ENCODE measurements at regions not wholly inside any gene's neighbourhood (a gene's known extent, or its start where the extent isn't known, plus 50 kb on each side); places are given as distances from the start of the nearest gene placed in this dataset.

DNA sequence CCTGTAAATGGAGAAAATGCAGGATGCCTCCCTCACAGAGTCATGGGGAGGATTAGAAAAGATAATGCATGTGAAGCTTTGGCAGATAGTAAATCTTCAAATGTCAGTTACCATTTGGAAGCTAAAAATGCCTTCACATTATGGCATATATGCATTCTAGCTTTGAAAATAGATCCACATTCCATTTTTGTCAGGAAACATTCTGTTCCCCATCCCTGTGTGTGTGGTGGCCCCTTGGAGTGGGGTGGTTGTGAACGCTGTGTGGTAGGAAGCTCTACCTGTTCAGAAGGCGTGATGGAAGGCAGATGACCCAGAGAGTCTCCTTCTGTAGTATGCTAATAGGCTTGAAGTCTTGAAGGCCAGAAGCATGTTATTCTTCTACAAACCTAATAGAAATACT, 242.0 kb downstream of the HAPSTR1 start:
- TF ChIP-seq, protein P1, sequence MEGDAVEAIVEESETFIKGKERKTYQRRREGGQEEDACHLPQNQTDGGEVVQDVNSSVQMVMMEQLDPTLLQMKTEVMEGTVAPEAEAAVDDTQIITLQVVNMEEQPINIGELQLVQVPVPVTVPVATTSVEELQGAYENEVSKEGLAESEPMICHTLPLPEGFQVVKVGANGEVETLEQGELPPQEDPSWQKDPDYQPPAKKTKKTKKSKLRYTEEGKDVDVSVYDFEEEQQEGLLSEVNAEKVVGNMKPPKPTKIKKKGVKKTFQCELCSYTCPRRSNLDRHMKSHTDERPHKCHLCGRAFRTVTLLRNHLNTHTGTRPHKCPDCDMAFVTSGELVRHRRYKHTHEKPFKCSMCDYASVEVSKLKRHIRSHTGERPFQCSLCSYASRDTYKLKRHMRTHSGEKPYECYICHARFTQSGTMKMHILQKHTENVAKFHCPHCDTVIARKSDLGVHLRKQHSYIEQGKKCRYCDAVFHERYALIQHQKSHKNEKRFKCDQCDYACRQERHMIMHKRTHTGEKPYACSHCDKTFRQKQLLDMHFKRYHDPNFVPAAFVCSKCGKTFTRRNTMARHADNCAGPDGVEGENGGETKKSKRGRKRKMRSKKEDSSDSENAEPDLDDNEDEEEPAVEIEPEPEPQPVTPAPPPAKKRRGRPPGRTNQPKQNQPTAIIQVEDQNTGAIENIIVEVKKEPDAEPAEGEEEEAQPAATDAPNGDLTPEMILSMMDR (IDR thresholded peaks at IDR 0.05; ENCODE audit: extremely low read depth in 1 of 2, insufficient read depth in 1 of 2, low read depth in 1 of 2, low read length in 2 of 2), result no peak
- no peak for TF ChIP-seq POLR2A (IDR thresholded peaks at IDR 0.05; ENCODE audit: low read depth, low read length)
- TF ChIP-seq, protein P2, sequence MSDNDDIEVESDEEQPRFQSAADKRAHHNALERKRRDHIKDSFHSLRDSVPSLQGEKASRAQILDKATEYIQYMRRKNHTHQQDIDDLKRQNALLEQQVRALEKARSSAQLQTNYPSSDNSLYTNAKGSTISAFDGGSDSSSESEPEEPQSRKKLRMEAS (IDR thresholded peaks at IDR 0.05; ENCODE audit: insufficient read depth, insufficient read length), result no peak
- TF ChIP-seq POLR2AphosphoS5 (IDR thresholded peaks at IDR 0.05; ENCODE audit: insufficient read depth, low read depth, low read length), result no peak
- TF ChIP-seq FOS (IDR thresholded peaks at IDR 0.05; ENCODE audit: borderline replicate concordance, insufficient read depth, low read length), result no peak
- no peak for TF ChIP-seq MYC (IDR thresholded peaks at IDR 0.05; ENCODE audit: low read depth, low read length)
- no peak for TF ChIP-seq EZH2 (IDR thresholded peaks at IDR 0.05; ENCODE audit: borderline replicate concordance, low read depth, low read length, severe bottlenecking)
- TF ChIP-seq GATA2 (IDR thresholded peaks at IDR 0.05; ENCODE audit: insufficient read depth, insufficient read length, low read depth, low read length), result no peak
- TF ChIP-seq JUN (IDR thresholded peaks at IDR 0.05; ENCODE audit: borderline replicate concordance, insufficient read depth, insufficient read length, low read depth), result no peak
